ENCODE measurements at regions not wholly inside any gene's neighbourhood (a gene's known extent, or its start where the extent isn't known, plus 50 kb on each side); places are given as distances from the start of the nearest gene placed in this dataset.

GRCh38 chr4:34720571-34720970 is 1523.7 kb downstream of the ARAP2 start:
- DNase-seq (ENCODE audit: low read depth): peak; percentile 13

- no peak for DNase-seq (ENCODE audit: low read depth)
Observed at GRCh38 chr4:34721835-34722234, 1522.5 kb downstream of the ARAP2 start.

GRCh38 chr4:34723605-34724004 is 1520.7 kb downstream of the ARAP2 start:
- DNase-seq (ENCODE audit: low read depth): no peak

GRCh38 chr4:34724491-34724890 is 1519.8 kb downstream of the ARAP2 start:
- no peak for DNase-seq (ENCODE audit: low read depth)

DNA sequence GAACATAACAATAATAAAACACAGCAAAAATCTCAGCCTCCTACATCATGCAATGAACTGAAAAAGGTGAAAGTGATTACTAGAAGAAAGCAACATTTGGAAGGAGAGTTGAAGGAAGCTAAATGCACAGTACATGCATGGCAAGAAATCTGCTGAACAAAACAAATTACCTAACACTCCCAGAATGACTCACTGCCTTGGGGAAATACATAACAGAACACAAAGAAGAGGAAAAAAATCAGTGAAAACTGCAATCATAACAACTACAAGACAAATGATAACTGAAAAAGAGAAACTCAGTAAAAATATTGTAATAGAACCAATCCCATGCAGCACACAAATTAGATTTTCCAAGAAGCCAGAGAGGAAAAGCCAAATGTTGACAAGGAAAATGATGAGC is 1513.2 kb downstream of the ARAP2 start:
- no peak for DNase-seq (ENCODE audit: low read depth)

- DNase-seq (ENCODE audit: low read depth): no peak
Observed at GRCh38 chr4:34732176-34732950, 1512.0 kb downstream of the ARAP2 start.

DNA sequence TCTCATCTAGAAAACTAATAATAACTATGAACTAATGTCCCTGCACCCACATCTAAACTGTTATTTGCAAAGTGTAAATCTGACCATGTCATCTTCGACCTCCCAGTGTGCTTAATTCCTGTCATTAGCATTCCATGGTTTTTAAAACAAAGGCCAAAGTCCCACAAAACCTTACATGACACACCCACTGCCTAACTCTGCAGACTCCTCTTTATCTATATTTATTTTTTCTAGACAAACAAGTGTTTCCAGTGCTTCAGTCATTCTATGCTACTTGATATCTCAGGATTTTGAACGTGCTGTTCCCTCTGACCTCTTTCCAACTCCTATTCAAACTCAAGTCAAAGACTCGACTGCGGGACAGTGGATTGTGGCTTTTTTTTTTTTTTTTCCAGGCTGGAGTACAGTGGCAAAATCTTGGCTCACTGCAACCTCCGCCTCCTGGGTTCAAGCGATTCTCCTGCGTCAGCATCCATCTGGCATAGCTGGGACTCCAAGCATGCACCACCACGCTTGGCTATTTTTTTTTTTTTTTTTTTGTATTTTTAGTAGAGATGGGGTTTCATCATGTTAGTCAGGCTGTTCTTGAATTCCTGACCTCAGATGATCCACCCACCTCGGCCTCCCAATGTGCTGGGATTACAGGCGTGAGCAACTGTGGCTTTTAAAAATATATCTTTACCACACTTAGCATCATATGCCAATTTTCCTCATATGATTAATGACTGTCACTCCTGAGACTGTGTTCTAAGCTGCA is 1511.0 kb downstream of the ARAP2 start:
- DNase-seq (ENCODE audit: low read depth): no peak

- DNase-seq (ENCODE audit: low read depth): no peak
Observed at GRCh38 chr4:34766935-34767334, 1477.4 kb downstream of the ARAP2 start.

GRCh38 chr4:34767407-34767806 is 1476.9 kb downstream of the ARAP2 start:
- no peak for DNase-seq (ENCODE audit: low read depth)

DNA sequence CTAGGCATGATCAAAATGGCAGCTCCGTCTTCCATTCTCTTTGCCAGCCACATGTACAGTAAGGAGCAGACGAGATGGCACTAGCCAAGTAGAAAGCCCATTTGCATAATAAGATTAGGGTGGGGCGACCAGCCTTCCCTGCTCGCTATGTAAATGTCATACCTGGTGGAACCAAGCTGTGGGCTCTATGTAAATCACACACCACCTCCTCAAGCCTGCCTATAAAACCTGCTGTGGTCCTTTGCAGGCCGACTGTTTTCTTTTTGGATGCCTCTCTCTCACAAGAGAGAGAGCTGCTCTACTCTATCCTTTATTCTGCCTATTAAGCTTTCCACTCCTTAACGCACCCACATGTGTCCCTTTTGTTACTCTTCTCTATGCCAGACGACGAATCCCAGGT is 1472.7 kb downstream of the ARAP2 start:
- DNase-seq (ENCODE audit: low read depth): no peak

DNA sequence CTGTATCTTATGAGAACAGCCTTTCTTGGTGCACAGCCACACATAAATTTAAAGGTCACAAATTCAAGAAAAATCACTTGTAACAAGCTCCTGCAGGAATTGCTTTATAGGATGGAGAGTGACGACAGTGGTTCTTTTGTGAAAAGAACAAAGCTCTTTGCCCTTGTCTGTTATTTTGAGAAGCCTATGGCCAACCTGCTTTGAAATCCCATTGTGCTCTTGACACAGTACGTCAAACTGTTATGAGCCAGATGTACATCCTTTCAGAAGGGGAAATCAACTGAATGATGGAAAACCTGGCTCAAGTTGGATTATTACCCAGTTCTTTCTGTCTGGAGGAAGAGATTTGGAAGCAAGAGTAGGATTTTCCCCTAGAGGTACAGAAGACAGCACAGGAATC is 1454.2 kb downstream of the ARAP2 start:
- no peak for DNase-seq (ENCODE audit: low read depth)

GRCh38 chr4:34791209-34791608 is 1453.1 kb downstream of the ARAP2 start:
- no peak for DNase-seq (ENCODE audit: low read depth)

DNA sequence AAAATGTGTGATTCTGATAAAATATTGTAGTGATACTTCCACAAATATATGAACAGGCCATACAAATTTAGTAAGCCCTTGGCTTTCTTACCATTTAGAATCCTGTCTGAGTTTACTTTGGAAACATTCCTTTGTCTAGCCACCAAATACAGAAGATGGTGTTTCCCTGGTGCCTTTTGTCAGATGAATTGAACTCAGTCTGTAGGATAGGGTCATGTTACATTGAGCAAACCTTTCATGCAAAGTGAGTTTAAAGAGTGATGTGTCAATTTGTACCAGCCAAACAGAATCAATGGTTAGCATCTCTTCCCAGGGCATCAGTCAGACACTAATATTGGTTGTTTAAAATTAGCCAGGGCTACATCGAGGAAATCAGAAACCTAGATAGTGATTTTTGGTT is 1443.4 kb downstream of the ARAP2 start:
- DNase-seq (ENCODE audit: low read depth): no peak

- no peak for DNase-seq (ENCODE audit: low read depth)
Observed at GRCh38 chr4:34814266-34814665, 1430.0 kb downstream of the ARAP2 start.

DNA sequence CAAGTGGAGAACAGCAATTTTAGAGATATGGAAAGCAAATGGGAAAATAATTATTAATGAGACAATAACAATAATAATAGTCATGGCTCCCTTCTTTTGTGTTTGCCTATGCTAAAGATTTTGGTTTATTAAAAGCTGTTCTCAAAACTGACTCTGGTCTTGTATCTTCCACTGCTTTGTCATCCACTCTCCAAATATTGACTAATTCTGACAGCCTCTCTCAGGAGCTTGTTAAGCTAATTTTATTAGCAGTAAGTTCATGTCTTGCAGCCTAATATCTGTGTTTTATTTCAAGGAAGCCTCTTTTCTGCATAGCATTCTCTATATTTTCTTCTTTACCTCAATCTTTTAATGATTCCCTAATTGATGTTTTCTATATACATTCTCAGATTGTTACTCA is 1419.8 kb downstream of the ARAP2 start:
- no peak for DNase-seq (ENCODE audit: low read depth)

- DNase-seq (ENCODE audit: low read depth): no peak
Observed at GRCh38 chr4:34826660-34827059, 1417.7 kb downstream of the ARAP2 start.

- DNase-seq (ENCODE audit: low read depth): no peak
Observed at GRCh38 chr4:34845926-34846325, 1398.4 kb downstream of the ARAP2 start.

DNA sequence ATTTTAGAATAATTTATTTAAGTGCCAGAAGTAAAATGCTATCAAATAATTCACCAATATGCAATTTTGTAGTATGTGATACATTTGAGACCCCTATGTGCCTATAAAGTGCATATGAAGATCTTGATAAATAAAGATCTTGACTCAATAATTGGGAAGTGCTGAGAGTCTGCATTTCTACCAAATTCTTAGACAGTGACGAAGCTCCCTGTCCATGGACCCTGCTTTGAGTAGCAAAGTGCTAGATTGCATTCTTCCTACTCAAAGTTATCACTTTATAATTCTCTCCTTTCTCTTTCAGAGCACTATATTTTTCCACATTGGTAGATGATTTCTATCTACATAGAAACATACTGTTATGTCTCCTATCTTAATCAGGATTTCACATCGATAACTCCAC is 1393.9 kb downstream of the ARAP2 start:
- DNase-seq (ENCODE audit: low read depth): no peak

- no peak for DNase-seq (ENCODE audit: low read depth)
Observed at GRCh38 chr4:34850968-34851367, 1393.3 kb downstream of the ARAP2 start.

- DNase-seq (ENCODE audit: low read depth): no peak
Observed at GRCh38 chr4:34851411-34851810, 1392.9 kb downstream of the ARAP2 start.

DNA sequence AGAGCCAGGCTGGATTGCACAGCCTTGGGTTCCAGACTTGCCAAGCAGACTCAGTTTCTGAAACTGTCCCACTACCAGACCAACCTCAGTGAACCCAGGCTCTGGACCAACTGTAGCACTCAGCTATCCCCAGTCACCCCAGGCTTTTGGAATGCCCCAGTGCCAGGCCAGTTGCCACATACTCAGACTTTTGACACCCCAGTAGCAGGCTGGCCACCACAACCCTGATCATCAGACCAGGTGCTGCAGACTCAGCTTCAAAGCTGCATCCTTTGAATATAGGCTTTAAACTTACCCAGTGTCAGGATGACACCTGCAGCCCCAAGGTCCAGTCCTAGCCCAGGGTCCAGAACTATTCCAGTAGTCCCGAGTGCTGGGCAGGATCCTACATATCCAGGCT is 1389.9 kb downstream of the ARAP2 start:
- DNase-seq (ENCODE audit: low read depth): no peak

DNA sequence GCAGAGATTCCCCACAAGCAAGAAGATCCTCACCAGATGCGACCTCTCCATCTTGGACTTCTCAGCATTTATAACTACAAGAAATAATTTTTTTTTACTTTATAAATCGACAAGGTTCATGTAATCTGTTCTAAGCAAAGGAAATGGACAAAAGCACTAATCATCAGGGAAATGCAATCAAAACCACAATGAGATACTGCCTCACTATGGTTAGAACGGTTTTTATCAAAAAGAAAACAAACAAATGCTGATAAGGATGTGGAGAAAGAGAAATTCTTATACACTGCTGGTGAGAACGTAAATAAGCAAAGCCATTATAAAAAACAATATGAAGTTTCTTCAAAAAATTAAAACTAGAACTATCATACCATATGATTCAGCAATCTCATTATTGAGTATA is 1382.6 kb downstream of the ARAP2 start:
- no peak for DNase-seq (ENCODE audit: low read depth)

- no peak for DNase-seq (ENCODE audit: low read depth)
Observed at GRCh38 chr4:34878961-34879360, 1365.4 kb downstream of the ARAP2 start.

DNA sequence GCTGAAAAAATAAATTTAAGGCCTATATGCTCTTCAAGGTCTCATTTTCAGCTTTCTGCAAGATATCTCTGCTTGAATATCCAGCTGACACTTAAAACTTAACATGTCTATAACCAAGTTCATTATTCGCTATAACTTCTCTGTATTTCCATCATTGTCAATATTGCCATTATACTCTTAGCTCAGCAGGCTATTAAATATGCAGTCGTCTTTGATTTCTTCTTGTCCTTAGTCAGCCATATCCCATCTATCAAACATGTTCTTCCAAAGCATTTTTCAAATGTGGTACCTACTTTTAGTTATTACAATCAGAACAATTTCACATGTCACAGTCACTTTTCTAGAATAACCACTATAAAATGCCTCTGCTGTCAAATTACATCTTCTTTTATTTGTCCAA is 1364.1 kb downstream of the ARAP2 start:
- DNase-seq (ENCODE audit: low read depth): no peak

Measured in stromal cell of bone marrow (primary cell).